Limb (tissue), 2 donors: ENCODE measurements at regions not wholly inside any gene's neighbourhood (a gene's known extent, or its start where the extent isn't known, plus 50 kb on each side); places are given as distances from the start of the nearest gene placed in this dataset.
"Not testable (repeated sequence)": the region's sequence is repeated elsewhere in the genome, so short reads cannot be mapped to it uniquely, and the experiment has no call there.

Experiments used
- DNase-seq, 2 donors: peaks; one replicate each; pipeline ENCODE4 v3.0.0-alpha.2; 2016; ENCODE audit errors: extremely low spot score in 2 of 2

GRCh38 chr14:30260833-30261607 is 297.9 kb upstream of the G2E3 start:
- no peak for DNase-seq

- DNase-seq = no peak
Observed at GRCh38 chr14:30264161-30264560, 294.8 kb upstream of the G2E3 start.

- DNase-seq = no peak
Observed at GRCh38 chr14:30266290-30266689, 292.7 kb upstream of the G2E3 start.

GRCh38 chr14:30267141-30267540 is 291.8 kb upstream of the G2E3 start:
- DNase-seq = no peak

- DNase-seq = peak; percentile 75 to 85
Observed at GRCh38 chr14:30270200-30271161, 288.5 kb upstream of the G2E3 start.

GRCh38 chr14:30271811-30272323 is 287.1 kb upstream of the G2E3 start:
- DNase-seq = no peak

GRCh38 chr14:30272848-30273832 is 285.8 kb upstream of the G2E3 start:
- no peak for DNase-seq

- no peak for DNase-seq
Observed at GRCh38 chr14:30275604-30276003, 283.4 kb upstream of the G2E3 start.

GRCh38 chr14:30277268-30277667 is 281.7 kb upstream of the G2E3 start:
- DNase-seq = no peak

- DNase-seq = not testable (repeated sequence)
Observed at GRCh38 chr14:30278856-30279255, 280.1 kb upstream of the G2E3 start.

GRCh38 chr14:30283822-30284446 is 275.0 kb upstream of the G2E3 start:
- DNase-seq = no peak

GRCh38 chr14:30284808-30285207 is 274.1 kb upstream of the G2E3 start:
- no peak for DNase-seq

GRCh38 chr14:30287579-30288445 is 271.1 kb upstream of the G2E3 start:
- no peak for DNase-seq

- no peak for DNase-seq
Observed at GRCh38 chr14:30290001-30290400, 269.0 kb upstream of the G2E3 start.

GRCh38 chr14:30291216-30291615 is 267.7 kb upstream of the G2E3 start:
- DNase-seq = no peak

- no peak for DNase-seq
Observed at GRCh38 chr14:30292541-30292940, 266.4 kb upstream of the G2E3 start.

- DNase-seq = no peak
Observed at GRCh38 chr14:30295980-30296379, 263.0 kb upstream of the G2E3 start.

GRCh38 chr14:30296931-30297405 is 262.0 kb upstream of the G2E3 start:
- no peak for DNase-seq
